Activated CD4-positive, alpha-beta T cell treated with anti-CD3 and anti-CD28 coated beads, Interleukin-2, amount 50 U/mL, for 24 hours (primary cell): ENCODE measurements at regions not wholly inside any gene's neighbourhood (a gene's known extent, or its start where the extent isn't known, plus 50 kb on each side); places are given as distances from the start of the nearest gene placed in this dataset.
"Not testable (repeated sequence)": the region's sequence is repeated elsewhere in the genome, so short reads cannot be mapped to it uniquely, and the experiment has no call there.

Source experiments
- DNase-seq, 2 donors: peaks; one replicate each; pipeline ENCODE4 v3.0.0-alpha.2; 2020; ENCODE audit warnings: low read depth in 1 of 2, low spot score in 1 of 2

DNA sequence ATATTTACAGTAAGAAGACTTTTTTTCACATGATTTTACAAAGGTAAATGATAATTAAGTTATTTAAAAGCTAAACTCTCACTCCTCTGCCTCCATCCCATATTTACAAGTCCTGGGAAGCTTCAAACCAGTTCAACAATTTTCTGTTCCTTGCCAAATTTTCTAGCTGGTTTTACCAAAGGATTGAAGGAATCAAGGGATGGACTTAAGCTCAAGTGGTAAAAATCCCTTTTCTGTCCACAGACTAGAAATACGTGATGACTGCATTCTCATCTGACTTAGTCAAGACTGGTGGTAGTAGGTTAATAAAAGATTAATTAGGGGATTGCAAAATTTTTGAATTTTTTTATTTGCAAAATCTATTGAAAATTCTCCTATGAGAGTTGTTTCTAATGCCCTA is 297.3 kb downstream of the MTX2 start:
- DNase-seq, result no peak

DNA sequence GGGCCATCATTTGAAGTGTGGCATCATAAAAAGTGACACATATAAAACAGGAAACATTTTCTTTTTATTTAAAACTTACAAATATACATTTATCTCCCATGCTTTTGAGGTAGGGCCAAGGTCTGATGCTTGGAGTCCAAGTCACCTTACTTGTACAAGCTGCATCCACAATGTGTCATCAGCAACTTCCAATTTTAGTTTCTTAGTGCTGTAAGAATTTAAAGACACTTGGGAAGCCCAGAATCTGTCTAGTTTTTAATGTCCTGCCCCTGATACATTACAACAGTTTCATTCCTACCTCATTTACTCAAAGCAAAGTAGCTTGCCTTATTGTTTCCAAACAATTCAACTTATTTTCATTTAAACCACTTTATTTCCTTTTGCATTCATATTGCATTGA is 297.7 kb downstream of the MTX2 start:
- no peak for DNase-seq

DNA sequence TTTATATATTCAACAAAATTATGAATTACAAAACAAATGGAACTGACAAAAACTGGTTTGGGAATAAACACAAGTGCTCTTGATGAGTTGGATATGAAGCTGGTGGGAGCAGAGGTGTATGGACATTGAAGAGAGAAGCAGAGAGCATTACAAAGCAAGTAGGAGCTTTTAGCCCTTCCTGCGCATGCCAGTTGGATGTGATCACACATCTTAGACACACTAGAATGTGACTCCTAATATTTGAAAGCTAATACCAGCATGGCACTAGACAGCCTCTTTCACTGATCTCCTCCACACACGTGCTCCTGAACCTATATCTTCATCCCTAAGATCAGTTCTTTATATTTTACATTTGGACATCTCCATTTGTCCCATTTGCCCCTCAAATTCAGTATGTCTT is 298.1 kb downstream of the MTX2 start:
- DNase-seq, result no peak

DNA sequence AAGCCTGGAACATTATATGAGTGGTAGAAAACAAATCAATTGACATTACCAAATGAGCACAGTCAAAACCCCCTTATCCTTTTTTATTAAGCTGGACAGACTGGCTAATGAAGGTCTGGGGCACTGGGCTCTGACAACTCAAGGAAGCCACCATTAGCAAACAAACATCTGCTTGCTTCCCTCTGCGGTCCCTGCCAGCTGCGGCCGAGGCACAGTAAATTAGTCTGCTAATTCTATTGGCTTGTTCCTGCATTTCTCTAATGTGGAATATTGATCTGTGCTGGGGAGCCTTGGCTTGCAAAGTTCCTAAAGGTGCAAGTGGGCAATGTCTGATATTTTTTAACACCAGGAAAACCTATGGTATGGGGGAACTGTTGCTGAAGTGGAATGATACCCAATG is 300.3 kb downstream of the MTX2 start:
- DNase-seq, result no peak

DNA sequence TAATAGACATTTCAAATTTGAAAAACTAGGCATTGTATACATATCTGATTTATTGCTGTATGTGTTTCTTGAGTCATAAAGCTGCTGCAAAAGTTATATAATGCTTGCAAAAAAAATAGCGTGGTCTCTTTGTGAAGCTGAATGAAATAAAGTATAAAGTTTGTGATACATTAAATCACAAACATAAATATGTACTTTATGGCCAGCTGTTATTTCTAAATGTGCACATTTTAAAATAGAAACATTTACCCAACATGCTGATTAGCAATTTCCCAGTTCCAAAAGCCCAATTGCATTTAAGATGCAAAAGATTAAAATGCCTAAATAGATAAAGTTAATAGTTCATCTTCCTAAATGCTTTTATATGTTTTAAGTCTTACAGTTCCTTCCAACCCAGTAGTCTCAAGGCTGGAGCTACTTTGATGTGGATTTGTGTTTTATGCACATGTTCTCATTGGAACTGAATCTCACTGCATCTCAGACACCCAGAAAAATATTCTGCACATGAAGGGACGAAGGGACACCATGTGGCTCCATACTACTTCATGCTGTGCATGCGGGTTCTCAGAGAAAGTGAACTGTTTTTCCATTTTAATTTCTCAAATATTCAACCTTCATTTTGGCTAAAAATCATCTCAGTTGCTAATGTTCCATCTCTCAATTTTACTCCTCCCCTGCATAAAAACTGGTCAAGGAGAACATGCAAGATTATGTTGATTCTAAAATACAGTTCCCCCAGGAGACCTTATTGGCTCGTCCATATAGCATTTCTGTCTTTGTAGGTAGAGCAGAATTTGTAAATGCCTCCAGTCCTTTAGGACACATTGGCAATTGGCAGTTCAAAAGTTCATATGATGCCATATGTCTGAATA is 304.6 kb downstream of the MTX2 start:
- DNase-seq, result no peak

DNA sequence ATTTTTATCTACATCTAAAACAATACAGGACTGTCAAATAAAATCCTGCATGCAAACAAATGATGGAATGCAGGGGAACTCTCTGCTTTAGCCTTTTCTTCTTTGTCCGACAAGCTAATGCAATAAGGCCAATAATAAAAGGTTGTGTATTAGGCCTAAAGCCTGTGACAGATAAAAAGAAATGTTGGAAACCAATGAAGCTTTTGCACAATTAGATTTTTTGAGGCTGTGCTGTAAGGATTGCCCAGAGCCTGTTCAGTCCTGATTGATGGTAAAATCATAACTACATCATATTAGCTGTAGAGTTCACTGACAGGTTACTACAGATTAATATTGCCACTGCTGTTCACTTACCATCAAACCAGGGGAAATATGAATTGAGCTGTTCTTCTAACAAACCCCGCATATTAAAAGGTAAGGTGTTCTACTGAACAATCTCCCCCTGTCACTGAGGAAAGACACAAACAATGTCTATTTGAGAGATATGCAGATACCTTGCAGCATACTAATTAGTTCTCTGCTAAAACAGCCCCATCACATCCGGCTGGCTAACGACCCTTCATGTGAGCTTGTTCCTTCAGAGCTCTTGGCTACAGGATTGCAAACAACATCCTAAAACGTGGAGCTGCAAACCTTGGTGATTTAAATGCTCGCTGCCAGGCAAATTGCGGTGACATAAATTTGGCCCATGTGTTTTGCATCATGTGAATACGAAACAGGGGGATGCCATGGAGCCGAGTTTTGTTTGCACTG is 305.4 kb downstream of the MTX2 start:
- no peak for DNase-seq

DNA sequence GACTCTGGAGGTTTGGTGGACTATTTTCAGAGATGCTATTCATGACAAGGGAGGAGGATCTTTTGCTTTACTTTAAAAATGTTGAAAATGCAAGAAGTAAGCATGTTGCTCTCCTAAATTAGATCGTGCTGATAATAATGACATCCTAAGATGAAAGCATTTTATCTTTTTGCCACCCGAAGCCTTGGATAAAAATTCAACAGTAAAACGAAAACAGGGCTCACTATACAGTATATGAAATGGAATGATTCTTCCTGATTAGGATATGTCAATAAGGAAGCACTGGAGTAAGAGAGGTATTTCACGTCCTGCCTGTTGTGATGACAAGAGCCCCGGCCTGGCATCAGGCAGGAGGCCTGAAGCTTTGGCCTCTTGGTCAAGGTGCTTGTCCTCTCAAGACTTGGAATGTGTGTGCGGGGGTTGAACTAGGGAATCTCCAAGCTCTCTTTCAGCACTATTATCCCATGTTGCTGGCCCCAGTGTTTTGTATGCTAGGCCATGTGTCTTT is 306.0 kb downstream of the MTX2 start:
- no peak for DNase-seq

DNA sequence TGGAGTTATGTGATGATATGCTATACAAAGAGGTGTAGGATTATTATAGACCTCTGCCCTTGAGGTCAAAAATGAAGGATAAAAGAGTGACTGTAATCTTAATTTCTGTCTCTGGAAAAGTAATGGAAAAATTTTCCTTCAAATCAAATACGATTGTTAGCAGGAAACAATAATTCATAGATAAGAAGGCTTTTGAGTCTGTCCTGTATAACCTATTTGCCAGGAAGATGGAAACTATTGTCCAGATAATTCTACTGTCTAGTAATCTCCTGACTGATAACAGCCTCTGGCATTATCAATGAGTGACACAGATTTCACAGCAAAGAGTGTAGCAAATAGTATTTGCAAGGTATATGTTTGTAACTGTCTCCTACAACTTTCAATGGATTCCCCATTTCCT is 307.8 kb downstream of the MTX2 start:
- no peak for DNase-seq

DNA sequence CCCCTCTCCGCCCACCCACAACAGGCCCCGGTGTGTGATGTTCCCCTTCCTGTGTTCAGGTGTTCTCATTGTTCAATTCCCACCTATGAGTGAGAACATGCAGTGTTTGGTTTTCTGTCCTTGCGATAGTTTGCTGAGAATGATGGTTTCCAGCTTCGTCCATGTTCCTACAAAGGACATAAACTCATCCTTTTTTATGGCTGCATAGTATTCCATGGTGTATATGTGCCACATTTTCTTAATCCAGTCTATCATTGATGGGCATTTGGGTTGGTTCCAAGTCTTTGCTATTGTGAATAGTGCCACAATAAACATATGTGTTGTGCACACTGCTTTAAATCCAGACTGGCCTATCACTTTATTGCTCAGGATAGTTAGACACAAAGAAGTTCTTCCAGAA is 309.1 kb downstream of the MTX2 start:
- not testable (repeated sequence) for DNase-seq

DNA sequence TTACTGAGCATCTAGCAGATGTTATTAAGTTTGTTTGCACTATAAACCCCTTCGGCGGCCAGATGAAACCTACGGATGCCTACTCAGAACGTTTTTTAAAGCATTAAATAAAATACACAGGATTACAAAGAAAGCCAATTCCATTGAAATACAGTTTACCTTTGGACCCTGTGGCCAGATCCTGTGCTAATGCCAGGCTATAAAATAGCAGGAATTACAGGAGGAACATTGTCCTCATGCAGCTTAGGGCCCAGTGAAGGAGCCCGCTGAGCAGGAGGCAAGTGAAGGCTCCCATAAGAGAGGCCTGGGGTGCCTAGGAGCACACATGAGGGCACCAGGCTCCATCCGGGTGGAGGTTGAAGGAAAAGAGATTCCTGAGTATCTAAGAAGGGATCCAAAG is 310.4 kb downstream of the MTX2 start:
- no peak for DNase-seq

DNA sequence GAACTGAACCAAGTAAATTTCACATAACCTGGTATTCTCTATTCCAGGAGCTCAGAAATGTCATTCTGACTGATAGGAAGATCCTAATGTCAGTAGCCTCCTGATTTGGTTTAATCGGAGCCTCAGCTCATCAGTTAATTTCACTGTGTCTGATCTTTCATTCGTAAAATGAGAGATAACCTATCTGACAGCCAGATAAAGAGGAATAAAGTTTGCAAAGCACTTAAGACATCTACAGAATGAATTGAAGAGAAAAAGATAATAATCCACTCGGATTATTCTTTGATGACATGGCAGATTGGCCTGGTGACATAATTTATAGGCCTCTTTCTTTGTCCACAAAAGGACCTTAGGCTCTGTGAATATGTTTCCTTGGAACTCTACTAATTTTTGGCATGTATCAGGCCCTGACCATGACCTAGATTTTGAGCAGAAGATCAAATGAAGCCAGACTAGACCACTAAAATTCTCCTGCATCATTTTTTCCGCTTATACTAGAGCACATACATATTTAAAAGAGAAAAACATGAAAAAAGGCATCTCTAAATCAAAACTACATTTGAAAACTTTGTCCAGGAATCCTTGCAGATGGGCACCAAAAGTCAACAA is 312.4 kb downstream of the MTX2 start:
- DNase-seq, result no peak

DNA sequence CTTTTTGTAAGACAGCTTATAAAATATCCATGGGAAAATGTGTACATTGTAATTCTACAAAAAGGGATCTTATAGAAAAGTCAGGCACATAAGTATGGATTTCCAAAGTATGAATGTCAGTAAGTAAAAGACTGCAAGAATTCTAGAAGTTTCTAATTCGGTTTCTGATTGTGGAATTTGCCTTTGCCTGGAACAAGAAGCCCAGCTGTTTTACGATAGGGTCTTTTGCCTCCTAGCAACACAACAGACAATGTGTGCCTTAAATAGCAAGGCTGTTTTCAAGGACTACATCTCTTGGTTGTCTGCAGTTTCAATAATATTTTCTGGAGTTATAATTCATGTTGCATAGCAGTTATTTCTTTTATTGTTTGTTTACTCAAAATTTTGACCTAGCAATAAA is 312.9 kb downstream of the MTX2 start:
- no peak for DNase-seq

DNA sequence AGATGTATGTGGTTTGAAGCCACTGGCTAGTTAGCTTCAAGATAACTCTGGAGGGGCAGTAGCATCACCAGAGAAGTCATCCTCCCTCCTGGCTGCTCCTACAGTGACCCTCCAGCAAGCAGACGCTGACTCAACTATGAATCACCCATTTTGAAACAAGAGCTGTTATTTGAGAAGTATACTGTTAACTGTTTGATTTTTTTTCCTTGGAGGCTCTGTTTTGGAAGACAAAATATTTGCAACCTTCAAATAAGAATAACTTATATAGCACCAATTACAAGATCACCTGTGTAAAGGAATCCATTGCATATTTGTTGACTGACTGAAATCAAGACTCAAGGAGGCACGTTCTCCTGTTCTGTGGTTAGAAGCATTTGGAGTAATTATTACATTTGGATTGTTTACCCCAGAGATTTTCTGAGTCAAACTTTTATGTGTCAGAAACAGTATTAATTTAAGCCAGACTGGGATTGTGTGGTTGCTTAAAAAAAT is 313.8 kb downstream of the MTX2 start:
- no peak for DNase-seq

DNA sequence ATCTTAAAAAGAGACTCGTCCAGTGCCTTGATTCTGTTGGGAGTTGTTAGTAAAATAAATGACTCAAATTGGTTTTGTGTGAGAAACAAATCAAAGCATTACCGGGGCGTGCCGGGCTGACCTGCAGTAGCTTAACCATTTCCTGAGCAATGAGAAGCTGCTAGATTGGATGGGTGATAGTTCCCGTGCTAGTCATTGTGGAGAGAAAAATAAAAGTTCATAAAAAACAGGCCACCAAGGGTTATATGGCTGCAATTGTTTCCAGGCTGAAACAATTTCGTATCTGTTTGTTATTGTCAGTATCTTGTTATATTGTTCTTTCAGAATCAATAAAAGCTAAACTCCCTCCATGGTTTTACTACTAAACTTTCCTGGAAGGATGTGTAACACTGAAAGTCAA is 314.4 kb downstream of the MTX2 start:
- DNase-seq, result no peak

DNA sequence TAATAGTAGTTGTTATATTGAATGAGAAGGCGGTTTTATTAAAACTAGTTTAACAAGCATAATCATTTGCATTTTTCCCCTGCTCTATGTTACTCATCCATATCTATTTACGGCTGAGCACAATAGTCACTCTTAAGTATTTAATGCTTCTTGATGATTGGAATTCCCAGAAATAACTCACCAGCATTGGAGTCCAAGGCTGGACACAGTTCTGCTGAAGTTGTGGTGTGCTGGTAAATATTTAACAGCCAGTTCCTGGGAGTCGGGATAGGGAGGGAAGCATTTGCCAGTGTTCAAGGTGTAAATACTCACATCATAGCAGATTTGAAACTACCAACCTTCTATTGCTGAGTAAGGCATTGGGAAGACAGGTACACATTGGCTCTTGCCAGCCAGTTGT is 315.1 kb downstream of the MTX2 start:
- DNase-seq, result no peak

DNA sequence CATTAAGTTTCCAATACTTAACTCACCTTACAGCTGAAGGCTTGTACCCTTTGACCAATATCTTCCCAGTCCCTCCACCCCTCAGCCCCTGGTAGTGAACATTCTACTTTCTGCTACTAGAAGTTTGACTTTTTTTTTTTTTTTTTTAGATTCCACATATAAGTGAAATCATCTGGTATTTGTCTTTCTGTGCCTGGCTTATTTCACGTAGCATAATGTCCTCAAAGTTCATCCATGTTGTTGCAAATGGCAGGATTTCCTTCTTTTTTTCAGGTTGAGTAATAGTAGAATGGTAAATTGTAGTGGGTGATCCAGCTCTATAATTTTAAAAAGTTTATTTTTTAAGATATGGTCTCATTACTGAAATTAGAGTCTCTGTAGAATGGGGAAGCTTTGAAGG is 316.0 kb downstream of the MTX2 start:
- DNase-seq, result no peak

DNA sequence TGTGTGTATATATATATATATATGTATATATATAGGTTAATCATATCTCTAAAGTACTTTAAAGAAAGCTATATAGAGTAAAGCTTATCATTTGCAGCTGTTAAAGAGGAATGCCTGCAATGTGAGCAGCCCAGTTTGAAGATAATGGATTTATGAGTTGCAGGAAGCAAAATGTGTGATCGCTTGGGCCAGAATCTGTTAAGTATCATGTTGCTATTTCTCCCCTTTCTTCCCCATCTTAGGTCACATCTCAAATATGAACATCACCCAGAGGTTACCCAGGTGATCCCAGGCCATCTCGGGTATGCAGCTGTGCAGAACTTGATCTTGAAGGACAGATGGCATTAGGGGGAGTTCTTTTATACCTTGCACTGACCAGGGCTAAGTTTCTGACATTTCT is 316.5 kb downstream of the MTX2 start:
- DNase-seq, result no peak

DNA sequence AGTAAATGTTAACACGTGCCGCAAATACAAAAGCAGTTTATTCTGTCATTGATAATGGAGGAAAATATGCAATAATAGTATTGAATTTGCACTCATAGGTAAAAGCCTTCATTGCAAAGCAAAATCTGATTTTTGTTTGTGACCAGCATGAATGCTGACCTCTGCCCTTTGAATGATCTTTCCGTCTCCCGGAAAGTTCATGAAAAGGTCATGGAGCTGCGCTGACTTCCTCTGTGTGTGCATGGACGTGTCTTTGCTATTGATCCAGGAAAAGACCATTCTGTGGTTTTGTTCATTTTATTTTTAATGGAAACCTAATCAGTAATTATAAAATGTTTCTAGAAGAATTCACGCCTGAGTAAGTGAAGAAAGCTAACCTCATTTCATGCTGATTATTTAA is 320.0 kb downstream of the MTX2 start:
- DNase-seq, result no peak

DNA sequence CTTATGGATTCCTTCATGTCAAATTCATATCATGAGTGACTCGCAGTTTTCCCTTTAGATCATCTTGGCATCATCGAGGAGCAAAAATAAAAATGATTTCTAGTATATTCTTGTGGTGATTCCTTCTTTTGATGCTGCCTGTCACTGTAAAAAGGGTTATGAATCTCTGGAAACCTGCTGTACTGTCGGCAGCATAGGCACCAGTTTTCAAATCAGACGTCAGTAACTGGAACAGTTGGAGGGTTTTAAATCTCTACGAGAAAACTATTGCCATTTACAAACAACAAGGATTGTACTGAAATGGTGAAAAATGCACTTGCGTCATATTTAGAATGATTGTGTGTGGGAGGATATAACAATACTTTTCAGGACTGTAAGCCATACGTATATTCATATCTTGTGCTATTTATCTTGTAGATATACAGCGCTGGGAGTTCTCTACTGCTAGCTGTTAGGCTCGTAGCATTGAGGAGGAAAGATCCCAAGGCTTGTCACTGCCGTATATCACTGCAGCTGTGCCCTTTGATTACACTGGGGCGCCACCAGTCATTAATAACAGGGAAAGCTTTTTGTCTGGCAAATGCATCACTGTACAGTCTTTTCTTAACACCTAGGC is 320.7 kb downstream of the MTX2 start:
- no peak for DNase-seq

DNA sequence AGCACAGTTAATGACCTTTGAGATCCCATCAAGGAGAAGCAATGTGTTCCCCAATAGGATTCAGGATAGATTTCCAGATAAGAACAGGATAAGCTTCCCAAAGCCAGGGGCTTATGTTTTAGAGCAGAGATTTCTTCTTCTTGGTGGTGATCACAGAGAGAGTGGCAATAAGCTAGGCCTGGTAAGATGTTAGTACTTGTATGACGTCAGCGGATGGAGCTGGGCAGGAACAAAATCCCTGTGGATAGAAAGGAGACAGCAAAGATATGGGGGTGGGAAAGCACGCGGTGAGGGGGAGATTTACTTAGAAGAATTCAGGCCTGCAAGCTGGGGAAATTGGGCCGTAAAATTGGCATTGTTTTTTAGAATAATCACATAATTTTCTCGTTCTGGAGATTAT is 323.0 kb downstream of the MTX2 start:
- DNase-seq, result no peak

DNA sequence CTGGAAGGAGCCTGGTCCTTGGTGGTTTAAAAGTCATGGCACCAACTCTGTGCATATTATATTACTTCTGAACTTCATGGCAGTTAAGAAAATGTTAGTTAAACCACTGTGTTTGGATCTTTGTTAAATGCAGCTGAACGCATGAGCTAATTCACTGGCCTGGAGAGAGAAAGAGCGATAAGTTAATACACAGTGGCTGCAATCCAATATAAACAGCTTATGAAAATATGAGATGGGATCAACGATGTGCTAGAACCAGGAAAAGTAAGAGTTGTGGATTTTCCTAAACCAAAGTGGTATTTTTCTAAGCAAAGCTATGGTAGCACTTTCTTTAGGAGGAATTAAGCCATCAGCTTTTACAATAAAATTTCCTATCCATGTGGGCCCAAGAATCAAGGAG is 326.7 kb downstream of the MTX2 start:
- DNase-seq, result no peak
